HK-2 (cell line): ENCODE measurements at regions not wholly inside any gene's neighbourhood (a gene's known extent, or its start where the extent isn't known, plus 50 kb on each side); places are given as distances from the start of the nearest gene placed in this dataset.
A peak's percentile ranks its signal among the peaks of the same experiment; 100 is the strongest.

Experiments used
- DNase-seq: peaks from one replicate; pipeline ENCODE4 v3.0.0-alpha.2; 2018; ENCODE audit not compliant: unreplicated experiment

GRCh38 chrX:80098038-80098437 lies 83.5 kb downstream of the TBX22 start:
- DNase-seq = no peak

GRCh38 chrX:80120335-80120734 lies 105.8 kb downstream of the TBX22 start:
- DNase-seq = no peak

- DNase-seq = no peak
These were observed 124.4 kb downstream of the TBX22 start for GRCh38 chrX:80138938-80139337.

GRCh38 chrX:80139564-80139963 lies 125.0 kb downstream of the TBX22 start:
- no peak for DNase-seq

GRCh38 chrX:80170581-80170980 lies 156.0 kb downstream of the TBX22 start:
- DNase-seq = no peak

- no peak for DNase-seq
These were observed 158.7 kb downstream of the TBX22 start for GRCh38 chrX:80173261-80173660.

GRCh38 chrX:80174925-80175574 lies 160.5 kb downstream of the TBX22 start:
- DNase-seq = no peak

GRCh38 chrX:80181079-80181478 lies 166.5 kb downstream of the TBX22 start:
- no peak for DNase-seq

GRCh38 chrX:80184854-80185253 lies 170.3 kb downstream of the TBX22 start:
- no peak for DNase-seq

- no peak for DNase-seq
These were observed 192.1 kb downstream of the TBX22 start for GRCh38 chrX:80206647-80207046.

- no peak for DNase-seq
These were observed 192.8 kb downstream of the TBX22 start for GRCh38 chrX:80207327-80207726.

GRCh38 chrX:80216086-80216485 lies 201.5 kb downstream of the TBX22 start:
- DNase-seq = no peak

- DNase-seq = no peak
These were observed 196.2 kb upstream of the TENT5D start for GRCh38 chrX:80223982-80224579.

- DNase-seq = no peak
These were observed 190.6 kb upstream of the TENT5D start for GRCh38 chrX:80229626-80230025.

GRCh38 chrX:80237072-80237471 lies 183.2 kb upstream of the TENT5D start:
- DNase-seq = no peak

GRCh38 chrX:80246271-80246670 lies 174.0 kb upstream of the TENT5D start:
- DNase-seq = no peak

GRCh38 chrX:80266287-80266686 lies 154.0 kb upstream of the TENT5D start:
- DNase-seq = no peak

- no peak for DNase-seq
These were observed 153.3 kb upstream of the TENT5D start for GRCh38 chrX:80266979-80267378.

- DNase-seq = no peak
These were observed 152.5 kb upstream of the TENT5D start for GRCh38 chrX:80267790-80268189.

- DNase-seq = no peak
These were observed 137.7 kb upstream of the TENT5D start for GRCh38 chrX:80282535-80282934.

- DNase-seq = peak; percentile 11
These were observed 135.0 kb upstream of the TENT5D start for GRCh38 chrX:80285131-80285773.

- DNase-seq = no peak
These were observed 129.4 kb upstream of the TENT5D start for GRCh38 chrX:80290834-80291233.

- no peak for DNase-seq
These were observed 126.9 kb upstream of the TENT5D start for GRCh38 chrX:80293354-80293753.
